ENCODE measurements at regions not wholly inside any gene's neighbourhood (a gene's known extent, or its start where the extent isn't known, plus 50 kb on each side); places are given as distances from the start of the nearest gene placed in this dataset.

GRCh38 chr1:194476872-194477271 is 1290.5 kb upstream of the B3GALT2 start:
- Histone ChIP-seq H3K27me3 (ENCODE audit: control insufficient read depth, insufficient read depth, low read length) (no peaks in the 10 kb centered on the region), H3K9ac (ENCODE audit: low read length) (no peak overlapping the region), H3K36me3 (ENCODE audit: control insufficient read depth, insufficient read depth, low read length) (no peaks in the 10 kb centered on the region), H3K4me1 (ENCODE audit: control insufficient read depth, insufficient read depth, low read length) (no peaks in the 10 kb centered on the region), H3K9me3 (ENCODE audit: control insufficient read depth, low read length) (no peaks in the 10 kb centered on the region), H3K4me3 (ENCODE audit: low read length) (no peak overlapping the region)

GRCh38 chr1:194476351-194476750 is 1289.9 kb upstream of the B3GALT2 start:
- H3K4me1 ChIP-seq (ENCODE audit: control insufficient read depth, insufficient read depth, low read length), result no peaks in the 10 kb centered on the region
- H3K9ac ChIP-seq (ENCODE audit: low read length), result no peak overlapping the region
- H3K4me3 ChIP-seq (ENCODE audit: low read length), result no peak overlapping the region
- H3K27me3 ChIP-seq (ENCODE audit: control insufficient read depth, insufficient read depth, low read length), result no peaks in the 10 kb centered on the region
- H3K9me3 ChIP-seq (ENCODE audit: control insufficient read depth, low read length), result no peaks in the 10 kb centered on the region
- no peaks in the 10 kb centered on the region for H3K36me3 ChIP-seq (ENCODE audit: control insufficient read depth, insufficient read depth, low read length)

GRCh38 chr1:194474701-194475100 is 1288.3 kb upstream of the B3GALT2 start:
- Histone ChIP-seq H3K4me3 (ENCODE audit: low read length) (no peak overlapping the region), H3K27me3 (ENCODE audit: control insufficient read depth, insufficient read depth, low read length) (no peaks in the 10 kb centered on the region), H3K9me3 (ENCODE audit: control insufficient read depth, low read length) (no peaks in the 10 kb centered on the region), H3K9ac (ENCODE audit: low read length) (no peak overlapping the region), H3K36me3 (ENCODE audit: control insufficient read depth, insufficient read depth, low read length) (no peaks in the 10 kb centered on the region), H3K4me1 (ENCODE audit: control insufficient read depth, insufficient read depth, low read length) (no peaks in the 10 kb centered on the region)

GRCh38 chr1:194473766-194474165 is 1287.4 kb upstream of the B3GALT2 start:
- no peaks in the 10 kb centered on the region for H3K4me1 ChIP-seq (ENCODE audit: control insufficient read depth, insufficient read depth, low read length)
- no peak overlapping the region for H3K9ac ChIP-seq (ENCODE audit: low read length)
- H3K4me3 ChIP-seq (ENCODE audit: low read length), result no peak overlapping the region
- no peaks in the 10 kb centered on the region for H3K27me3 ChIP-seq (ENCODE audit: control insufficient read depth, insufficient read depth, low read length)
- no peaks in the 10 kb centered on the region for H3K9me3 ChIP-seq (ENCODE audit: control insufficient read depth, low read length)
- H3K36me3 ChIP-seq (ENCODE audit: control insufficient read depth, insufficient read depth, low read length), result no peaks in the 10 kb centered on the region

- H3K9me3 ChIP-seq (ENCODE audit: control insufficient read depth, low read length), result no peaks in the 10 kb centered on the region
- no peaks in the 10 kb centered on the region for H3K27me3 ChIP-seq (ENCODE audit: control insufficient read depth, insufficient read depth, low read length)
- no peak overlapping the region for H3K4me3 ChIP-seq (ENCODE audit: low read length)
- H3K4me1 ChIP-seq (ENCODE audit: control insufficient read depth, insufficient read depth, low read length), result no peaks in the 10 kb centered on the region
- H3K36me3 ChIP-seq (ENCODE audit: control insufficient read depth, insufficient read depth, low read length), result no peaks in the 10 kb centered on the region
- H3K9ac ChIP-seq (ENCODE audit: low read length), result no peak overlapping the region
These were observed 1282.9 kb upstream of the B3GALT2 start for GRCh38 chr1:194469282-194469681.

GRCh38 chr1:194466706-194467105 is 1280.3 kb upstream of the B3GALT2 start:
- H3K4me3 ChIP-seq (ENCODE audit: low read length), result no peak overlapping the region
- no peaks in the 10 kb centered on the region for H3K4me1 ChIP-seq (ENCODE audit: control insufficient read depth, insufficient read depth, low read length)
- H3K9ac ChIP-seq (ENCODE audit: low read length), result no peak overlapping the region
- no peaks in the 10 kb centered on the region for H3K27me3 ChIP-seq (ENCODE audit: control insufficient read depth, insufficient read depth, low read length)
- H3K36me3 ChIP-seq (ENCODE audit: control insufficient read depth, insufficient read depth, low read length), result no peaks in the 10 kb centered on the region
- H3K9me3 ChIP-seq (ENCODE audit: control insufficient read depth, low read length), result no peaks in the 10 kb centered on the region

- H3K9ac ChIP-seq (ENCODE audit: low read length), result no peak overlapping the region
- H3K27me3 ChIP-seq (ENCODE audit: control insufficient read depth, insufficient read depth, low read length), result no peaks in the 10 kb centered on the region
- H3K4me3 ChIP-seq (ENCODE audit: low read length), result no peak overlapping the region
- no peaks in the 10 kb centered on the region for H3K36me3 ChIP-seq (ENCODE audit: control insufficient read depth, insufficient read depth, low read length)
- no peaks in the 10 kb centered on the region for H3K9me3 ChIP-seq (ENCODE audit: control insufficient read depth, low read length)
- no peaks in the 10 kb centered on the region for H3K4me1 ChIP-seq (ENCODE audit: control insufficient read depth, insufficient read depth, low read length)
These were observed 1261.2 kb upstream of the B3GALT2 start for GRCh38 chr1:194447636-194448035.

GRCh38 chr1:194445244-194445643 is 1258.8 kb upstream of the B3GALT2 start:
- H3K4me1 ChIP-seq (ENCODE audit: control insufficient read depth, insufficient read depth, low read length), result no peaks in the 10 kb centered on the region
- no peaks in the 10 kb centered on the region for H3K36me3 ChIP-seq (ENCODE audit: control insufficient read depth, insufficient read depth, low read length)
- H3K9me3 ChIP-seq (ENCODE audit: control insufficient read depth, low read length), result no peaks in the 10 kb centered on the region
- no peak overlapping the region for H3K9ac ChIP-seq (ENCODE audit: low read length)
- H3K27me3 ChIP-seq (ENCODE audit: control insufficient read depth, insufficient read depth, low read length), result no peaks in the 10 kb centered on the region
- no peak overlapping the region for H3K4me3 ChIP-seq (ENCODE audit: low read length)

- no peaks in the 10 kb centered on the region for H3K9me3 ChIP-seq (ENCODE audit: control insufficient read depth, low read length)
- no peak overlapping the region for H3K9ac ChIP-seq (ENCODE audit: low read length)
- H3K4me3 ChIP-seq (ENCODE audit: low read length), result no peak overlapping the region
- no peaks in the 10 kb centered on the region for H3K36me3 ChIP-seq (ENCODE audit: control insufficient read depth, insufficient read depth, low read length)
- H3K27me3 ChIP-seq (ENCODE audit: control insufficient read depth, insufficient read depth, low read length), result no peaks in the 10 kb centered on the region
- no peaks in the 10 kb centered on the region for H3K4me1 ChIP-seq (ENCODE audit: control insufficient read depth, insufficient read depth, low read length)
These were observed 1256.6 kb upstream of the B3GALT2 start for GRCh38 chr1:194442901-194443575.

GRCh38 chr1:194437135-194437534 is 1250.7 kb upstream of the B3GALT2 start:
- Histone ChIP-seq H3K4me1 (ENCODE audit: control insufficient read depth, insufficient read depth, low read length) (no peaks in the 10 kb centered on the region), H3K9me3 (ENCODE audit: control insufficient read depth, low read length) (no peaks in the 10 kb centered on the region), H3K4me3 (ENCODE audit: low read length) (no peak overlapping the region), H3K27me3 (ENCODE audit: control insufficient read depth, insufficient read depth, low read length) (no peaks in the 10 kb centered on the region), H3K9ac (ENCODE audit: low read length) (no peak overlapping the region), H3K36me3 (ENCODE audit: control insufficient read depth, insufficient read depth, low read length) (no peaks in the 10 kb centered on the region)

GRCh38 chr1:194431121-194431520 is 1244.7 kb upstream of the B3GALT2 start:
- H3K27me3 ChIP-seq (ENCODE audit: control insufficient read depth, insufficient read depth, low read length), result no peaks in the 10 kb centered on the region
- no peak overlapping the region for H3K9ac ChIP-seq (ENCODE audit: low read length)
- no peaks in the 10 kb centered on the region for H3K9me3 ChIP-seq (ENCODE audit: control insufficient read depth, low read length)
- no peak overlapping the region for H3K4me3 ChIP-seq (ENCODE audit: low read length)
- no peaks in the 10 kb centered on the region for H3K36me3 ChIP-seq (ENCODE audit: control insufficient read depth, insufficient read depth, low read length)
- H3K4me1 ChIP-seq (ENCODE audit: control insufficient read depth, insufficient read depth, low read length), result no peaks in the 10 kb centered on the region

- Histone ChIP-seq H3K9me3 (ENCODE audit: control insufficient read depth, low read length) (no peaks in the 10 kb centered on the region), H3K27me3 (ENCODE audit: control insufficient read depth, insufficient read depth, low read length) (no peaks in the 10 kb centered on the region), H3K4me1 (ENCODE audit: control insufficient read depth, insufficient read depth, low read length) (no peaks in the 10 kb centered on the region), H3K9ac (ENCODE audit: low read length) (no peak overlapping the region), H3K4me3 (ENCODE audit: low read length) (no peak overlapping the region), H3K36me3 (ENCODE audit: control insufficient read depth, insufficient read depth, low read length) (no peaks in the 10 kb centered on the region)
These were observed 1234.3 kb upstream of the B3GALT2 start for GRCh38 chr1:194420706-194421105.

GRCh38 chr1:194419721-194420120 is 1233.3 kb upstream of the B3GALT2 start:
- no peaks in the 10 kb centered on the region for H3K9me3 ChIP-seq (ENCODE audit: control insufficient read depth, low read length)
- no peaks in the 10 kb centered on the region for H3K36me3 ChIP-seq (ENCODE audit: control insufficient read depth, insufficient read depth, low read length)
- no peak overlapping the region for H3K4me3 ChIP-seq (ENCODE audit: low read length)
- H3K27me3 ChIP-seq (ENCODE audit: control insufficient read depth, insufficient read depth, low read length), result no peaks in the 10 kb centered on the region
- H3K9ac ChIP-seq (ENCODE audit: low read length), result no peak overlapping the region
- no peaks in the 10 kb centered on the region for H3K4me1 ChIP-seq (ENCODE audit: control insufficient read depth, insufficient read depth, low read length)
